ENCODE measurements at regions not wholly inside any gene's neighbourhood (a gene's known extent, or its start where the extent isn't known, plus 50 kb on each side); places are given as distances from the start of the nearest gene placed in this dataset.

DNA sequence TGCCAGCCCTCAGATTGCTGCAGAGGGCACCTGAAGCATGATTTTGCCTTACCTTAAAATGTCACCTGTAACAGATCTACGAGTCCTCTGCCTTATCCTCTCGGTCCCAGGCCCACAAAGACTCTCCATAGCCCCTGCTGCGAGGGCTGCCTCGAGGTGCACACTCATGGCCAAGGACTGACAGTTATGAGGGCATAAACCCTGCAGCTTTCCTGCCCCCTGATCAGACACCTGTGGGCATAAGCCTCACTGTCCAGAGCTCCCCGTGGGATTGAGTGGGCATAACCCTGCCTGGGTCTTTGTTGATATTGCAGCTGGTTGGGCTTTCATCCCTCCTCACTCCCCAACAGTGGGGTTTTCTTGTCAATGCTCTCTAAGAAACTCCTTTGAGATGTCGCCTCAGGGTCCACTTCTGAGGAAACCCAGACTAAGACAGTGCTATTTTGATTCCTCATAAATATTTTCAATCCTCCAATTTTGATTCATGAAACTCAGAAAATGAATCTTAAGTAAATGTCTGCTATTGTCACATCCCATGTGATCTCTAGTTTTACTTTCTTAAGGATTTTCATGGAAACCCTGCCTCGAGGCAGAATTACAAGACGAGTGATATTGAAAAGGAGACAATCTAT, 108.5 kb upstream of the NCK2 start:
- no peaks in the 10 kb centered on the region for H3K36me3 Mint-ChIP-seq (ENCODE audit: low read depth)
- TF ChIP-seq, protein P1, sequence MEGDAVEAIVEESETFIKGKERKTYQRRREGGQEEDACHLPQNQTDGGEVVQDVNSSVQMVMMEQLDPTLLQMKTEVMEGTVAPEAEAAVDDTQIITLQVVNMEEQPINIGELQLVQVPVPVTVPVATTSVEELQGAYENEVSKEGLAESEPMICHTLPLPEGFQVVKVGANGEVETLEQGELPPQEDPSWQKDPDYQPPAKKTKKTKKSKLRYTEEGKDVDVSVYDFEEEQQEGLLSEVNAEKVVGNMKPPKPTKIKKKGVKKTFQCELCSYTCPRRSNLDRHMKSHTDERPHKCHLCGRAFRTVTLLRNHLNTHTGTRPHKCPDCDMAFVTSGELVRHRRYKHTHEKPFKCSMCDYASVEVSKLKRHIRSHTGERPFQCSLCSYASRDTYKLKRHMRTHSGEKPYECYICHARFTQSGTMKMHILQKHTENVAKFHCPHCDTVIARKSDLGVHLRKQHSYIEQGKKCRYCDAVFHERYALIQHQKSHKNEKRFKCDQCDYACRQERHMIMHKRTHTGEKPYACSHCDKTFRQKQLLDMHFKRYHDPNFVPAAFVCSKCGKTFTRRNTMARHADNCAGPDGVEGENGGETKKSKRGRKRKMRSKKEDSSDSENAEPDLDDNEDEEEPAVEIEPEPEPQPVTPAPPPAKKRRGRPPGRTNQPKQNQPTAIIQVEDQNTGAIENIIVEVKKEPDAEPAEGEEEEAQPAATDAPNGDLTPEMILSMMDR (IDR thresholded peaks at IDR 0.05): no peak
- H3K27me3 Mint-ChIP-seq (ENCODE audit: insufficient read depth): peaks cover 23% of the 10 kb centered on the region
- DNase-seq: no peak
- no peaks in the 10 kb centered on the region for H3K9me3 Mint-ChIP-seq
- no peaks in the 10 kb centered on the region for H3K4me1 Mint-ChIP-seq (ENCODE audit: low read depth)
- H3K4me3 Mint-ChIP-seq: no peak overlapping the region
- no peak overlapping the region for H3K27ac Mint-ChIP-seq

DNA sequence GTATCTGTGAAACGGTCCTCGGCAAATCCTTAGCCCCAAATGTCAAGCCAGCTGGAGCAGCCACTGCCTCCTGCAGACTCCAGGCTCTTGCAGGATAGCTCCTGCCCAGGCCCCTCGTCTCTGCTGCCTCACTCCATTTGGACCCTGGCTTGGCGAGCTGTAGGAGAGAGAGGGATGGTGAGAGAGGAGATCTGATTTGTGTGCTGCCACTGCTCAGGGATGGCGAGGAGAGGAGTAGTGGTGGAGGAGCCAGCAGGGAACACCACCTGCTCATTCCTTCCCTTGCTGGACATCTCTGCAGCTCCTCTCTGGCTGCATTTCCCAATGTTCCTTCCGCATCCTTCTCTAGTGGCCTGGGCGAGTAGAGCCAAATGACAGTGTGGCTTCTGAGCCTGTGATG, 109.1 kb upstream of the NCK2 start:
- Mint-ChIP-seq H3K9me3 (no peaks in the 10 kb centered on the region), H3K4me1 (ENCODE audit: low read depth) (no peaks in the 10 kb centered on the region), H3K4me3 (no peak overlapping the region), H3K36me3 (ENCODE audit: low read depth) (no peaks in the 10 kb centered on the region), H3K27ac (no peak overlapping the region), H3K27me3 (ENCODE audit: insufficient read depth) (peaks cover 23% of the 10 kb centered on the region)
- no peak for DNase-seq
- TF ChIP-seq, protein P1 (IDR thresholded peaks at IDR 0.05): no peak

DNA sequence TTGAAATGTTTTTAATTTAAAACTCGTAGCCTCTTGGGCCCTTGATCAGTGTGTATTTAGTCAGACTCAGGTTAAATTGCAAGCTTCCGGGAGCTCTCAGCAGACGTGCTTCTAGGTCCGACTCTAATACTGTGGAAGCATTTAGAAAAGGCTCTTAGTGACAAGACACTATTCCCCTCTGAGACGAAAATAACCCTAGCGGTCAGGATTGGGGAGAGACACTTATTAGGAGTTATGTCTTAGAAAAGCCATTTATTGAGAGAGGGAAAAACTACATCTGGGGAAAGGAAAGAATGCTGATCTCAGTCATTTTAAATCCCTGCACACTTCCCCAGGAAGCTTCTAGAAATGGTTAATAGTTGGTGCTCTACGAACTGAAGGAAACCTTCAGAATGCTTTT, 110.5 kb upstream of the NCK2 start:
- TF ChIP-seq, protein P1 (IDR thresholded peaks at IDR 0.05): 0 out of 2 replicates have a peak, but pooled peaks have one; percentile 22
- Mint-ChIP-seq H3K4me3 (no peak overlapping the region), H3K36me3 (ENCODE audit: low read depth) (no peaks in the 10 kb centered on the region), H3K27ac (no peak overlapping the region), H3K4me1 (ENCODE audit: low read depth) (no peaks in the 10 kb centered on the region), H3K27me3 (ENCODE audit: insufficient read depth) (peaks cover 23% of the 10 kb centered on the region), H3K9me3 (no peaks in the 10 kb centered on the region)
- no peak for DNase-seq

DNA sequence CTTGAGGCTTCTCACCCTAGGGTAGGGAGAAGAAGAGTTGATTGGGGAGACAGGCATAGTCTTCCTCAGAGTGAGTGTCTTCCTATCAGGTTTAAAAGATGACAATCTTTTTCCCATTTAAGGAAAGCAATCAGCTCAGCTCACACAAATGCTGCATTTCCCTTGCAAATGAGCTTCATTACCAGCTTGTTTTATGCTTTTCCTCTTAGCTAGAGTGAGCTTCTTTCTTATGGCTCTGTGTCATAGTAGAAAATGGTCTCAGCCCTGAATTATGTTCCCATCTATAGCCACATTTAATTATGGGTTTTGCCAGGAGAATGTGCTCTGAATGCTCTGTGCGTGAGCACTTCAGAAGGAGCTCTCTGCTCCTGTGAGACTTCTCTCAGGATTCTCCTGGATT, 112.8 kb upstream of the NCK2 start:
- H3K36me3 Mint-ChIP-seq (ENCODE audit: low read depth): no peaks in the 10 kb centered on the region
- no peak for DNase-seq
- no peaks in the 10 kb centered on the region for H3K4me1 Mint-ChIP-seq (ENCODE audit: low read depth)
- H3K4me3 Mint-ChIP-seq: no peak overlapping the region
- peaks cover 37% of the 10 kb centered on the region for H3K27me3 Mint-ChIP-seq (ENCODE audit: insufficient read depth)
- TF ChIP-seq, protein P1 (IDR thresholded peaks at IDR 0.05): no peak
- H3K9me3 Mint-ChIP-seq: no peaks in the 10 kb centered on the region
- H3K27ac Mint-ChIP-seq: no peak overlapping the region

DNA sequence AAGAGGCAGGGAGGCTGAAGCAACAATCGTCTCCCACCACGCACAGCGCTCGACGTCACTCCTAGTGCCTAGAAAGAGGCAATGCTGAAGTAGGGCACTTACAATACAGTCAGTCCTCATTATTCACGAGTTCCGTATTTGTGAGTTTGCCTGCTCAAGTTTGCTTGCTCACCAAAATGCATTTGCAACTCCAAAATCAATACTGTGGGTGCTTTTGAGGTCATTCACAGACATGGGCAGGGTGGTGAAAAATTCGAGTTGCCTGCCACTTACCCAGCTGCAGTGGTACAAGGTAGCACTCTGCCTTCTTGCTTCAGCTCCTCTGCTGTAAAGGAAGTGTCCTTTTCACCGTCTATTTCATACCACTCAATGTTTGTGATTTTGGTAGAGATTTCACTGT, 113.7 kb upstream of the NCK2 start:
- no peak for DNase-seq
- Mint-ChIP-seq H3K36me3 (ENCODE audit: low read depth) (no peaks in the 10 kb centered on the region), H3K27me3 (ENCODE audit: insufficient read depth) (peaks cover 36% of the 10 kb centered on the region)

More for the DNA sequence above, 113.7 kb upstream of the NCK2 start:
- H3K4me1 Mint-ChIP-seq (ENCODE audit: low read depth): no peaks in the 10 kb centered on the region
- H3K9me3 Mint-ChIP-seq: no peaks in the 10 kb centered on the region
- TF ChIP-seq, protein P1 (IDR thresholded peaks at IDR 0.05): no peak
- H3K4me3 Mint-ChIP-seq: no peak overlapping the region
- no peak overlapping the region for H3K27ac Mint-ChIP-seq
